MM.1S (cell line): ENCODE measurements at regions not wholly inside any gene's neighbourhood (a gene's known extent, or its start where the extent isn't known, plus 50 kb on each side); places are given as distances from the start of the nearest gene placed in this dataset.

Experiments
- DNase-seq: peaks from one replicate; pipeline ENCODE4 v3.0.0-alpha.2; 2015
- H2AFZ ChIP-seq: fragments of 300-600 bp; sonication (generic); 2 replicates; pipeline ENCODE4 v1.6.0; 2016; ENCODE audit warnings: antibody characterized with exemption, low read length
- H3F3A ChIP-seq: fragments of 300-600 bp; sonication (generic); 2 replicates; pipeline ENCODE4 v1.6.1; 2016; ENCODE audit warnings: mild to moderate bottlenecking, antibody characterized with exemption, low read length, moderate library complexity, mixed read lengths; ENCODE audit not compliant: insufficient read depth
- H3K27ac ChIP-seq: fragments of 300-600 bp; sonication (generic); 2 replicates; pipeline ENCODE4 v1.5.1; 2016; ENCODE audit warnings: mild to moderate bottlenecking, low read length
- H3K27me3 ChIP-seq: fragments of 300-600 bp; sonication (generic); replicated peaks from 2 replicates; pipeline ENCODE4 v1.6.0; 2016; ENCODE audit warnings: low read length; ENCODE audit not compliant: insufficient read depth
- H3K36me3 ChIP-seq: fragments of 300-600 bp; sonication (generic); replicated peaks from 2 replicates; pipeline ENCODE4 v1.6.1; 2016; ENCODE audit warnings: mild to moderate bottlenecking, low read length, mixed read lengths; ENCODE audit not compliant: insufficient read depth
- H3K4me1 ChIP-seq: fragments of 300-600 bp; sonication (generic); 2 replicates; pipeline ENCODE4 v1.6.1; 2016; ENCODE audit warnings: low read length, mixed read lengths
- H3K4me2 ChIP-seq: fragments of 300-600 bp; sonication (generic); 2 replicates; pipeline ENCODE4 v1.6.0; 2016; ENCODE audit warnings: low read depth, low read length
- H3K4me3 ChIP-seq: fragments of 300-600 bp; sonication (generic); 2 replicates; pipeline ENCODE4 v1.5.1; 2016; ENCODE audit warnings: low read length, mixed read lengths
- H3K79me2 ChIP-seq: fragments of 300-600 bp; sonication (generic); 2 replicates; pipeline ENCODE4 v1.6.1; 2016; ENCODE audit warnings: mixed run types, low read length, mixed read lengths
- H3K9ac ChIP-seq: fragments of 300-600 bp; sonication (generic); 2 replicates; pipeline ENCODE4 v1.6.1; 2016; ENCODE audit warnings: low read length, mixed read lengths
- H3K9me2 ChIP-seq: fragments of 300-600 bp; sonication (generic); replicated peaks from 2 replicates; pipeline ENCODE4 v1.6.1; 2016; ENCODE audit warnings: mild to moderate bottlenecking, low read length, mixed read lengths; ENCODE audit not compliant: insufficient read depth
- H3K9me3 ChIP-seq: fragments of 300-600 bp; sonication (generic); replicated peaks from 2 replicates; pipeline ENCODE4 v1.6.1; 2016; ENCODE audit warnings: mild to moderate bottlenecking, low read length, mixed read lengths; ENCODE audit not compliant: insufficient read depth
- H4K20me1 ChIP-seq: fragments of 300-600 bp; sonication (generic); 2 replicates; pipeline ENCODE4 v1.6.1; 2016; ENCODE audit warnings: mild to moderate bottlenecking, low read length, moderate library complexity, mixed read lengths; ENCODE audit not compliant: insufficient read depth
- EZH2 ChIP-seq: fragments of 300-600 bp; sonication (generic); optimal IDR thresholded peaks from 2 replicates; pipeline ENCODE3; 2017; ENCODE audit warnings: low read depth, mild to moderate bottlenecking, antibody characterized with exemption, low read length, mixed read lengths
- EZH2phosphoT487 ChIP-seq: fragments of 300-600 bp; sonication (generic); IDR thresholded peaks from 2 replicates; pipeline ENCODE4 v1.6.1; 2018; ENCODE audit warnings: antibody characterized with exemption, low read length
- TF ChIP-seq, protein P1 (sequence below): fragments of 300-600 bp; sonication (generic); IDR thresholded peaks from 2 replicates; pipeline ENCODE4 v1.5.1; 2016; ENCODE audit warnings: antibody characterized with exemption, low read length, mixed read lengths

DNA sequence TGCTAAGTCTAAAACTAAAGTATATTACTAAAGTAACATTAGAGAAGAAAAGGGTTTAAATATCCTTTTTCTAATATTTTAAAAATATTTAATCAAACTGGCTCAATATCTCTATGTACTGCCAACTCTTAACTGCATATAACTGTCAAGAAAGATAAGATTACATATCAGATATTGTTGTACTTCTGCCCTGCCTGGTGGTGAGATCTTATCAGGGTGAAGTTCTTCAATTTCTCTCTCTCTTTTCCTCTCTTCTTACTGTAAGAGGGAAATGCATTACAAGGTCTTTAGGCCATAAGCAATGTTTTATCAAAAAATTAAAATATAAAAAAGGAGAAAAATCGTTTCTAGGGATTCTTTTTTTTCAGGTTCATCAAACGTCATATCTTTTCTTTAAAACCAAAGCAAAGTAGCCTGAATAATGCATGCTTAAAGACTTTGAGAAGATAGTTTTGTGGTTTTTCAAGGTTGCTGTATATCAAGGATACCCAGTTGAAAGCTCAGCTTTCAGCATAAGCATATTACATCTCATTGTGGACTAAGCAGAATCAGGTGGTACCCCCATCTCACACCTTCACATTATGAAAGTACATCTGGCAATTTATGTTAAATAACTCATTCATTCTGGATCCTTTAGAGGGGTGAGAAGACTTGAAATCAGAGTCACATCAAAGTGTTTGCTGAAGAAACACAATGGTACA lies 1625.7 kb upstream of the SLC10A2 start:
- no peaks in the 10 kb centered on the region for H3K36me3 ChIP-seq

DNA sequence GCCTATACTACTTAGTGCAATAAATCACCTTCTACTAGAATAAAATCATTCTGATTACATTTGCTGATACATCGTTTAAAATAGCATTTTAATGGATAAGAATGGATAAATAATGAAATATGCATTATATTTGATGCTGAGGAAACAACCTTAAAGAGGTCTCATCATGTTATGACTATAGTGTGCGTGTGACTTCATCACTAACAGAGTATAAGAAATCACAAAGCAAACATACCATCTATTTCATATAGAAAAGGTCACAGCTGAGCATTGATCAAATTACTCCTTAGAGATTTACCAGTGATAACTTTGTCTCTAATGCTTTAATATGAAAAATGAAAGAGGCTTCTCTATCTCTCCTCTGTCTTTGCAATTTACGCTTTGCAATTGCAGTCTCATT lies 1620.3 kb upstream of the SLC10A2 start:
- no peak for DNase-seq
- no peaks in the 10 kb centered on the region for H3F3A ChIP-seq
- TF ChIP-seq, protein P1, sequence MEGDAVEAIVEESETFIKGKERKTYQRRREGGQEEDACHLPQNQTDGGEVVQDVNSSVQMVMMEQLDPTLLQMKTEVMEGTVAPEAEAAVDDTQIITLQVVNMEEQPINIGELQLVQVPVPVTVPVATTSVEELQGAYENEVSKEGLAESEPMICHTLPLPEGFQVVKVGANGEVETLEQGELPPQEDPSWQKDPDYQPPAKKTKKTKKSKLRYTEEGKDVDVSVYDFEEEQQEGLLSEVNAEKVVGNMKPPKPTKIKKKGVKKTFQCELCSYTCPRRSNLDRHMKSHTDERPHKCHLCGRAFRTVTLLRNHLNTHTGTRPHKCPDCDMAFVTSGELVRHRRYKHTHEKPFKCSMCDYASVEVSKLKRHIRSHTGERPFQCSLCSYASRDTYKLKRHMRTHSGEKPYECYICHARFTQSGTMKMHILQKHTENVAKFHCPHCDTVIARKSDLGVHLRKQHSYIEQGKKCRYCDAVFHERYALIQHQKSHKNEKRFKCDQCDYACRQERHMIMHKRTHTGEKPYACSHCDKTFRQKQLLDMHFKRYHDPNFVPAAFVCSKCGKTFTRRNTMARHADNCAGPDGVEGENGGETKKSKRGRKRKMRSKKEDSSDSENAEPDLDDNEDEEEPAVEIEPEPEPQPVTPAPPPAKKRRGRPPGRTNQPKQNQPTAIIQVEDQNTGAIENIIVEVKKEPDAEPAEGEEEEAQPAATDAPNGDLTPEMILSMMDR: no peak
- no peak for TF ChIP-seq EZH2phosphoT487
- TF ChIP-seq EZH2: no peak
- H3K36me3 ChIP-seq: no peaks in the 10 kb centered on the region
- H3K79me2 ChIP-seq: no peaks in the 10 kb centered on the region
- H3K27me3 ChIP-seq: no peaks in the 10 kb centered on the region
- H3K9me3 ChIP-seq: no peaks in the 10 kb centered on the region
- no peak overlapping the region for H3K4me3 ChIP-seq
- no peak overlapping the region for H3K9ac ChIP-seq
- no peaks in the 10 kb centered on the region for H3K9me2 ChIP-seq
- H2AFZ ChIP-seq: no peak overlapping the region
- H3K4me1 ChIP-seq: no peaks in the 10 kb centered on the region
- H3K27ac ChIP-seq: no peak overlapping the region
- no peak overlapping the region for H3K4me2 ChIP-seq
- H4K20me1 ChIP-seq: no peaks in the 10 kb centered on the region

More for the DNA sequence above, 1625.7 kb upstream of the SLC10A2 start:
- no peak overlapping the region for H3K27ac ChIP-seq
- H2AFZ ChIP-seq: no peak overlapping the region
- no peaks in the 10 kb centered on the region for H3K79me2 ChIP-seq
- no peaks in the 10 kb centered on the region for H3F3A ChIP-seq
- H3K9me2 ChIP-seq: no peaks in the 10 kb centered on the region
- DNase-seq: no peak
- no peak overlapping the region for H3K4me2 ChIP-seq
- H3K4me3 ChIP-seq: no peak overlapping the region
- H4K20me1 ChIP-seq: no peaks in the 10 kb centered on the region
- H3K27me3 ChIP-seq: no peaks in the 10 kb centered on the region
- no peak overlapping the region for H3K9ac ChIP-seq
- no peaks in the 10 kb centered on the region for H3K9me3 ChIP-seq
- no peak for TF ChIP-seq EZH2
- TF ChIP-seq EZH2phosphoT487: no peak
- H3K4me1 ChIP-seq: no peaks in the 10 kb centered on the region

DNA sequence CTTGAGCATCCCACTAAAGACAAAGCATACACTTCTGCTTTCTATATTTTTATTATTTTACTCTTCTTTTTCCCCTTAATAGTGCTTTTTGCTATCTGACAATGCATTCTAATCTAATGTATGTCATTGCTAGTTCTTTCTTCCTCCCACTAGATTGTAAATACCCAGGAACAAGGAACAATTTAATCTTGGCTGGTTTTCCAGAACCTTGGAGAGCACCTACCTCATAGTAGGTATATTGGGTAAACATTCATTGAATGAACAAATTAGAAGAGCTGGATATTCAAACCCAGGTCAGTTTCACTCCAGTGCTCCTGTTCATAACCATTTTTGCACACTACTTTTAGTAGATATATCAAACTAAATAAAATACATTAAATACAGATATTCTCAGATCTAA lies 1617.6 kb upstream of the SLC10A2 start:
- H4K20me1 ChIP-seq: no peaks in the 10 kb centered on the region
- no peaks in the 10 kb centered on the region for H3K27me3 ChIP-seq
- H3K9me2 ChIP-seq: no peaks in the 10 kb centered on the region
- H3K9ac ChIP-seq: no peak overlapping the region
- H3F3A ChIP-seq: no peaks in the 10 kb centered on the region
- DNase-seq: no peak
- H3K4me3 ChIP-seq: no peak overlapping the region
- no peak overlapping the region for H3K4me2 ChIP-seq
- no peaks in the 10 kb centered on the region for H3K79me2 ChIP-seq
- H3K27ac ChIP-seq: no peak overlapping the region
- TF ChIP-seq EZH2phosphoT487 (no peak), EZH2 (no peak)
- TF ChIP-seq, protein P1: no peak
- H3K9me3 ChIP-seq: no peaks in the 10 kb centered on the region
- H3K36me3 ChIP-seq: no peaks in the 10 kb centered on the region
- H3K4me1 ChIP-seq: no peaks in the 10 kb centered on the region
- H2AFZ ChIP-seq: no peak overlapping the region

DNA sequence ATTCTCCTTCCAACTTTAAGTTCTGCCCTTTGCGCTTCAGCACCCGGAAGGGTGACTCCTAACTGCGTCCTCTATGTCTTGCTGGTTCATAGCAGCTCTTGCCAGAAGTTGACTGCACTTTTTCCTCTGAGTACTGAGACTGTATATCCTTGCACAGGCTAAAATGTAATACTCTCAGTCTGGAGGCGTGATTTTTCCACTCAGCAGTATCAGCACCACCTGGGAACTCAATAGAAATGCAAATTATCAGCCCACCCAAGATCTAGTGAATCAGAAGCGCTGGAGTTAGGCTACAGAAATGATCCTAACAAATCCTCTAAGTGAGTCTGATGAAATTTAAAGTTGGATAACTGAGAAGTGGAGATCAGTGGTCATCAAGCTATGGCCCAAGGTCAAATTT lies 1611.9 kb upstream of the SLC10A2 start:
- H3F3A ChIP-seq: no peaks in the 10 kb centered on the region
- no peak overlapping the region for H3K4me2 ChIP-seq
- no peaks in the 10 kb centered on the region for H3K4me1 ChIP-seq
- no peak overlapping the region for H2AFZ ChIP-seq
- no peak for TF ChIP-seq EZH2phosphoT487
- no peak for TF ChIP-seq EZH2
- TF ChIP-seq, protein P1: no peak
- H4K20me1 ChIP-seq: no peaks in the 10 kb centered on the region
- no peak overlapping the region for H3K27ac ChIP-seq
- no peaks in the 10 kb centered on the region for H3K9me3 ChIP-seq
- no peak overlapping the region for H3K9ac ChIP-seq
- H3K9me2 ChIP-seq: no peaks in the 10 kb centered on the region
- H3K4me3 ChIP-seq: no peak overlapping the region
- no peaks in the 10 kb centered on the region for H3K79me2 ChIP-seq
- H3K27me3 ChIP-seq: no peaks in the 10 kb centered on the region
- H3K36me3 ChIP-seq: no peaks in the 10 kb centered on the region
- DNase-seq: no peak
